ENCODE measurements at regions not wholly inside any gene's neighbourhood (a gene's known extent, or its start where the extent isn't known, plus 50 kb on each side); places are given as distances from the start of the nearest gene placed in this dataset.

- H3K79me2 ChIP-seq (replicated peaks; ENCODE audit: insufficient read depth, low read length), result no peaks in the 10 kb centered on the region
- no peaks in the 10 kb centered on the region for H3K9me3 ChIP-seq (ENCODE audit: low read length)
- no peaks in the 10 kb centered on the region for H4K20me1 ChIP-seq (ENCODE audit: insufficient read depth)
- H3K36me3 ChIP-seq (ENCODE audit: insufficient read depth, low read length), result no peaks in the 10 kb centered on the region
- no peak overlapping the region for H2AFZ ChIP-seq (ENCODE audit: low read depth, low read length)
- H3K27ac ChIP-seq (ENCODE audit: low read length), result no peak overlapping the region
- H3K4me2 ChIP-seq (ENCODE audit: low read length), result no peak overlapping the region
- no peaks in the 10 kb centered on the region for H3F3A ChIP-seq (ENCODE audit: insufficient read depth, low read length, poor library complexity, severe bottlenecking)
- H3K9ac ChIP-seq (ENCODE audit: low read length), result no peak overlapping the region
- no peaks in the 10 kb centered on the region for H3K27me3 ChIP-seq (ENCODE audit: insufficient read depth, low read depth, low read length)
- H3K4me3 ChIP-seq (ENCODE audit: low read length), result no peak overlapping the region
- TF ChIP-seq SMC3 (conservative IDR thresholded peaks at IDR 0.05; ENCODE audit: poor library complexity), result no peak
- no peaks in the 10 kb centered on the region for H3K9me2 ChIP-seq (ENCODE audit: insufficient read depth, low read length)
Observed at GRCh38 chr2:107428781-107429180, 397.9 kb upstream of the RGPD4 start.

GRCh38 chr2:107430006-107430405 lies 396.7 kb upstream of the RGPD4 start:
- Histone ChIP-seq H3K9me2 (ENCODE audit: insufficient read depth, low read length) (no peaks in the 10 kb centered on the region), H3K36me3 (ENCODE audit: insufficient read depth, low read length) (no peaks in the 10 kb centered on the region), H3K9me3 (ENCODE audit: low read length) (no peaks in the 10 kb centered on the region), H2AFZ (ENCODE audit: low read depth, low read length) (no peak overlapping the region), H3K27me3 (ENCODE audit: insufficient read depth, low read depth, low read length) (no peaks in the 10 kb centered on the region), H3K4me3 (ENCODE audit: low read length) (no peak overlapping the region), H3F3A (ENCODE audit: insufficient read depth, low read length, poor library complexity, severe bottlenecking) (no peaks in the 10 kb centered on the region), H3K4me2 (ENCODE audit: low read length) (no peak overlapping the region), H3K79me2 (replicated peaks; ENCODE audit: insufficient read depth, low read length) (no peaks in the 10 kb centered on the region), H3K27ac (ENCODE audit: low read length) (no peak overlapping the region), H3K9ac (ENCODE audit: low read length) (no peak overlapping the region), H4K20me1 (ENCODE audit: insufficient read depth) (no peaks in the 10 kb centered on the region)
- TF ChIP-seq RAD21 (conservative IDR thresholded peaks at IDR 0.05) (no peak), REST (IDR thresholded peaks at IDR 0.05; ENCODE audit: borderline replicate concordance) (no peak), POLR2AphosphoS5 (IDR thresholded peaks at IDR 0.05) (no peak), TAF1 (IDR thresholded peaks at IDR 0.05; ENCODE audit: low read depth) (no peak), SMC3 (conservative IDR thresholded peaks at IDR 0.05; ENCODE audit: poor library complexity) (no peak), MXI1 (conservative IDR thresholded peaks at IDR 0.05; ENCODE audit: poor library complexity, severe bottlenecking) (no peak)

- Histone ChIP-seq H2AFZ (ENCODE audit: low read depth, low read length) (no peak overlapping the region), H3F3A (ENCODE audit: insufficient read depth, low read length, poor library complexity, severe bottlenecking) (no peaks in the 10 kb centered on the region), H3K79me2 (replicated peaks; ENCODE audit: insufficient read depth, low read length) (no peaks in the 10 kb centered on the region), H3K27me3 (ENCODE audit: insufficient read depth, low read depth, low read length) (no peaks in the 10 kb centered on the region), H3K9me3 (ENCODE audit: low read length) (no peaks in the 10 kb centered on the region), H3K27ac (ENCODE audit: low read length) (no peak overlapping the region), H3K9me2 (ENCODE audit: insufficient read depth, low read length) (no peaks in the 10 kb centered on the region), H3K36me3 (ENCODE audit: insufficient read depth, low read length) (no peaks in the 10 kb centered on the region), H3K4me3 (ENCODE audit: low read length) (peak overlapping the region; percentile 20), H3K9ac (ENCODE audit: low read length) (no peak overlapping the region), H4K20me1 (ENCODE audit: insufficient read depth) (no peaks in the 10 kb centered on the region), H3K4me2 (ENCODE audit: low read length) (no peak overlapping the region)
- TF ChIP-seq EP300 (conservative IDR thresholded peaks at IDR 0.05; ENCODE audit: poor library complexity, severe bottlenecking) (peak; percentile 84), MXI1 (conservative IDR thresholded peaks at IDR 0.05; ENCODE audit: poor library complexity, severe bottlenecking) (no peak), POLR2AphosphoS5 (IDR thresholded peaks at IDR 0.05) (peak; percentile 68)
Observed at GRCh38 chr2:107430596-107431266, 396.0 kb upstream of the RGPD4 start.
